ENCODE measurements at regions not wholly inside any gene's neighbourhood (a gene's known extent, or its start where the extent isn't known, plus 50 kb on each side); places are given as distances from the start of the nearest gene placed in this dataset.

DNA sequence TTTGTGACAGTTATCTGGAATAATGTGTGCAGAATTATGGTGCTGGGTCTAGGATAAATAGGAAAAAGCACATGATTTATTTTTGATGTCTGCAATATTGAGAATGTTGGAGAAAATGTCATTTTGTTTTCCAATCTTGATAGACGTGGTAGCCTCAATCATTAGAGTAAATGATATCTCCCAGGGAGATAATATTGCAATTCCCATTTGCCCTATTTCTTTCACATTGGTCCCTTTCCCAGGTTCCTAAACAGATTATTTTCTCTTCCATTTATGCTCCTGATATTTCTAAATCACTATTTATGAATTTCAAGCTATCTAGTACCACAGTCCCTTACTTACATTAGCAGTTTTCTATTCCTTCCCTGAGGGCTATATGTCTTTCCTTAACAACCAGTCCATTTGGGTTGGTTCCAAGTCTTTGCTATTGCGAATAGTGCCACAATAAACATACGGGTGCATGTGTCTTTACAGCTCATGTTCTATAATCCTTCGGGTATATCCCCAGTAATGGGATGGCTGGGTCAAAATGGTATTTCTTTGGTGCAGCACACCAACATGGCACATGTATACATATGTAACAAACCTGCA is 447.3 kb downstream of the PLA2G4A start:
- TF ChIP-seq, protein P1, sequence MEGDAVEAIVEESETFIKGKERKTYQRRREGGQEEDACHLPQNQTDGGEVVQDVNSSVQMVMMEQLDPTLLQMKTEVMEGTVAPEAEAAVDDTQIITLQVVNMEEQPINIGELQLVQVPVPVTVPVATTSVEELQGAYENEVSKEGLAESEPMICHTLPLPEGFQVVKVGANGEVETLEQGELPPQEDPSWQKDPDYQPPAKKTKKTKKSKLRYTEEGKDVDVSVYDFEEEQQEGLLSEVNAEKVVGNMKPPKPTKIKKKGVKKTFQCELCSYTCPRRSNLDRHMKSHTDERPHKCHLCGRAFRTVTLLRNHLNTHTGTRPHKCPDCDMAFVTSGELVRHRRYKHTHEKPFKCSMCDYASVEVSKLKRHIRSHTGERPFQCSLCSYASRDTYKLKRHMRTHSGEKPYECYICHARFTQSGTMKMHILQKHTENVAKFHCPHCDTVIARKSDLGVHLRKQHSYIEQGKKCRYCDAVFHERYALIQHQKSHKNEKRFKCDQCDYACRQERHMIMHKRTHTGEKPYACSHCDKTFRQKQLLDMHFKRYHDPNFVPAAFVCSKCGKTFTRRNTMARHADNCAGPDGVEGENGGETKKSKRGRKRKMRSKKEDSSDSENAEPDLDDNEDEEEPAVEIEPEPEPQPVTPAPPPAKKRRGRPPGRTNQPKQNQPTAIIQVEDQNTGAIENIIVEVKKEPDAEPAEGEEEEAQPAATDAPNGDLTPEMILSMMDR (IDR thresholded peaks at IDR 0.05), result no peak
- no peak for TF ChIP-seq POLR2A (IDR thresholded peaks at IDR 0.05)
